WTC11 (cell line): ENCODE measurements at regions not wholly inside any gene's neighbourhood (a gene's known extent, or its start where the extent isn't known, plus 50 kb on each side); places are given as distances from the start of the nearest gene placed in this dataset.
A peak's percentile ranks its signal among the peaks of the same experiment; 100 is the strongest.

ENCODE experiments used
- ATAC-seq: fragments of 200-7000 bp; cut with Tn5 transposase; 2 replicates; pipeline ENCODE4 v1.10.0; 2021; ENCODE audit warnings: mild to moderate bottlenecking, moderate library complexity
- CTCF ChIA-PET: fragments of 300-600 bp; sonication (Branson Sonifier 250); formaldehyde crosslinking; loops from one replicate; lab custom pipeline; 2021; ENCODE audit warnings: antibody characterized with exemption; lab: Charles Lee
- POLR2A ChIA-PET: fragments of 350-600 bp; sonication (Branson Sonifier 250); formaldehyde crosslinking; loops from one replicate; lab custom pipeline; 2021; ENCODE audit warnings: antibody characterized with exemption; lab: Charles Lee
- DNase-seq: peaks from one replicate; pipeline ENCODE4 v3.0.0; 2021; ENCODE audit warnings: low spot score
- H3K27ac Mint-ChIP-seq: 2 replicates; pipeline ENCODE4 v1.8.0; 2021; ENCODE audit warnings: mixed read lengths
- H3K27me3 Mint-ChIP-seq: 2 replicates; pipeline ENCODE4 v1.8.0; 2021; ENCODE audit warnings: low read depth, mild to moderate bottlenecking, moderate library complexity, mixed read lengths
- H3K36me3 Mint-ChIP-seq: 2 replicates; pipeline ENCODE4 v1.8.0; 2021; ENCODE audit warnings: mixed read lengths
- H3K4me1 Mint-ChIP-seq: 2 replicates; pipeline ENCODE4 v1.8.0; 2022; ENCODE audit warnings: mixed read lengths
- H3K4me3 Mint-ChIP-seq: 2 replicates; pipeline ENCODE4 v1.8.0; 2021; ENCODE audit warnings: mild to moderate bottlenecking, moderate library complexity, mixed read lengths
- H3K9me3 Mint-ChIP-seq: 2 replicates; pipeline ENCODE4 v1.8.0; 2021; ENCODE audit warnings: mixed read lengths
- ATF1 ChIP-seq: sonication (generic); formaldehyde crosslinking; IDR thresholded peaks from 2 replicates; pipeline ENCODE4 v1.8.1; 2023; ENCODE audit warnings: mild to moderate bottlenecking, moderate library complexity, missing genetic modification reagents
- ATF2 ChIP-seq: sonication (generic); formaldehyde crosslinking; IDR thresholded peaks from 2 replicates; pipeline ENCODE4 v1.8.1; 2022; ENCODE audit warnings: low read depth, missing genetic modification reagents, borderline replicate concordance
- CREB1 ChIP-seq: sonication (generic); formaldehyde crosslinking; IDR thresholded peaks from 2 replicates; pipeline ENCODE4 v1.8.0; 2023; ENCODE audit warnings: mild to moderate bottlenecking, missing genetic modification reagents
- E2F1 ChIP-seq: sonication (generic); formaldehyde crosslinking; IDR thresholded peaks from 2 replicates; pipeline ENCODE4 v1.8.0; 2022; ENCODE audit warnings: mild to moderate bottlenecking, missing genetic modification reagents
- E2F4 ChIP-seq: sonication (generic); formaldehyde crosslinking; IDR thresholded peaks from 2 replicates; pipeline ENCODE4 v1.8.1; 2022; ENCODE audit warnings: low read depth, mild to moderate bottlenecking, moderate library complexity, missing genetic modification reagents, borderline replicate concordance
- E2F5 ChIP-seq: sonication (generic); formaldehyde crosslinking; IDR thresholded peaks from 2 replicates; pipeline ENCODE4 v1.8.1; 2022; ENCODE audit warnings: mild to moderate bottlenecking, moderate library complexity, missing genetic modification reagents
- GABPB1 ChIP-seq: sonication (generic); formaldehyde crosslinking; IDR thresholded peaks from 2 replicates; pipeline ENCODE4 v1.8.1; 2023; ENCODE audit warnings: mild to moderate bottlenecking, missing genetic modification reagents
- IRF1 ChIP-seq: sonication (generic); formaldehyde crosslinking; IDR thresholded peaks from 2 replicates; pipeline ENCODE4 v1.8.0; 2023; ENCODE audit warnings: missing genetic modification reagents
- MXD4 ChIP-seq: fragments of 250-450 bp; sonication (Bioruptor Pico); IDR thresholded peaks from 2 replicates; pipeline ENCODE4 v1.8.0; 2021; ENCODE audit warnings: mild to moderate bottlenecking, moderate library complexity, borderline replicate concordance
- NFATC4 ChIP-seq: fragments of 250-450 bp; sonication (Bioruptor Pico); IDR thresholded peaks from 2 replicates; pipeline ENCODE4 v1.9.0; 2021; ENCODE audit warnings: mild to moderate bottlenecking
- NFE2L1 ChIP-seq: sonication (generic); formaldehyde crosslinking; IDR thresholded peaks from 2 replicates; pipeline ENCODE4 v1.8.1; 2023; ENCODE audit warnings: missing genetic modification reagents
- NFYB ChIP-seq: sonication (generic); formaldehyde crosslinking; conservative IDR thresholded peaks from 2 replicates; pipeline ENCODE4 v1.8.0; 2022; ENCODE audit warnings: low read depth, missing genetic modification reagents
- NR1H2 ChIP-seq: sonication (generic); formaldehyde crosslinking; IDR thresholded peaks from 2 replicates; pipeline ENCODE4 v1.9.0; 2021; ENCODE audit warnings: mild to moderate bottlenecking, moderate library complexity, missing genetic modification reagents
- SMAD4 ChIP-seq: sonication (generic); formaldehyde crosslinking; IDR thresholded peaks from 2 replicates; pipeline ENCODE4 v1.8.0; 2022; ENCODE audit warnings: mild to moderate bottlenecking, missing genetic modification reagents
- ZBTB21 ChIP-seq: sonication (generic); formaldehyde crosslinking; IDR thresholded peaks from 2 replicates; pipeline ENCODE4 v1.8.1; 2023; ENCODE audit warnings: mild to moderate bottlenecking, missing genetic modification reagents, borderline replicate concordance
- ZNF281 ChIP-seq: sonication (generic); formaldehyde crosslinking; IDR thresholded peaks from 2 replicates; pipeline ENCODE4 v1.8.0; 2023; ENCODE audit warnings: mild to moderate bottlenecking, missing genetic modification reagents
- ZNF396 ChIP-seq: fragments of 250-450 bp; sonication (Bioruptor Pico); IDR thresholded peaks from 2 replicates; pipeline ENCODE4 v1.8.0; 2021; ENCODE audit warnings: mild to moderate bottlenecking, moderate library complexity, borderline replicate concordance
- ZNF512 ChIP-seq: sonication (generic); formaldehyde crosslinking; IDR thresholded peaks from 2 replicates; pipeline ENCODE4 v1.8.1; 2022; ENCODE audit warnings: missing genetic modification reagents, borderline replicate concordance
- ZNF671 ChIP-seq: fragments of 250-450 bp; sonication (Bioruptor Pico); IDR thresholded peaks from 2 replicates; pipeline ENCODE4 v1.8.0; 2021; ENCODE audit warnings: mild to moderate bottlenecking
- ZSCAN18 ChIP-seq: fragments of 250-450 bp; sonication (Bioruptor Pico); IDR thresholded peaks from 2 replicates; pipeline ENCODE4 v2.1.2; 2022; ENCODE audit warnings: mild to moderate bottlenecking, moderate library complexity

GRCh38 chr14:89503431-89503996 is 86.5 kb upstream of the FOXN3 start (continued):
- no peak for TF ChIP-seq ATF2 (CRISPR knock-in tag)
- TF ChIP-seq, all 79 proteins: peak for 0

- ChIA-PET CTCF (no interaction called here), POLR2A (interaction anchor here (0.7 to 1.7 kb wide), 2 partner anchors 14 to 261 kb away, joined by 3 to 5 read pairs; no protein-coding TSS in a partner anchor)
- Mint-ChIP-seq H3K4me3 (no peak overlapping the region), H3K27ac (0 out of 2 replicates have a peak overlapping the region, but pooled peaks have one; percentile 3), H3K27me3 (no peaks in the 10 kb centered on the region), H3K36me3 (peaks cover 33% of the 10 kb centered on the region), H3K9me3 (peaks cover 12% of the 10 kb centered on the region; the same call in 1 of the 2 replicates), H3K4me1 (peaks cover 49% of the 10 kb centered on the region)
- no peak for DNase-seq
- ATAC-seq: no peak
- no peak for TF ChIP-seq SMAD4 (CRISPR knock-in tag)
- no peak for TF ChIP-seq NFYB (CRISPR knock-in tag)
- no peak for TF ChIP-seq ZNF396 (CRISPR knock-in tag)
- no peak for TF ChIP-seq E2F5 (CRISPR knock-in tag)
- TF ChIP-seq ZBTB21 (CRISPR knock-in tag): no peak
- TF ChIP-seq E2F4 (CRISPR knock-in tag): no peak
- TF ChIP-seq ZNF671 (CRISPR knock-in tag): no peak
- no peak for TF ChIP-seq NFE2L1
- no peak for TF ChIP-seq NR1H2 (CRISPR knock-in tag)
- no peak for TF ChIP-seq ZNF281 (CRISPR knock-in tag)
- TF ChIP-seq ZSCAN18: no peak
- TF ChIP-seq E2F1: no peak
- no peak for TF ChIP-seq CREB1 (CRISPR knock-in tag)
- TF ChIP-seq IRF1 (CRISPR knock-in tag): no peak
- no peak for TF ChIP-seq MXD4 (CRISPR knock-in tag)
- no peak for TF ChIP-seq ATF1 (CRISPR knock-in tag)
- TF ChIP-seq NFATC4 (CRISPR knock-in tag): no peak
- TF ChIP-seq ZNF512 (CRISPR knock-in tag): no peak
- TF ChIP-seq GABPB1: no peak
Measured at GRCh38 chr14:89502966-89503365, 85.9 kb upstream of the FOXN3 start.
